ACHN (cell line): ENCODE measurements at regions not wholly inside any gene's neighbourhood (a gene's known extent, or its start where the extent isn't known, plus 50 kb on each side); places are given as distances from the start of the nearest gene placed in this dataset.
"Not testable (repeated sequence)": the region's sequence is repeated elsewhere in the genome, so short reads cannot be mapped to it uniquely, and the experiment has no call there.

Experiments
- DNase-seq: peaks from one replicate; pipeline ENCODE4 v3.0.0-alpha.2; 2015
- in situ Hi-C: cut with HindIII; loops from 2 replicates; pipeline ENCODE4 v1.10.0; 2017; ENCODE audit warnings: low sequenced_read_pairs, low pct_ligation_motif_present, low pct_unique_long_range_greater_than_20kb

GRCh38 chr5:44089424-44090144 is 299.6 kb downstream of the FGF10 start:
- in situ Hi-C loops: no loop called here
- DNase-seq: no peak

GRCh38 chr5:44085083-44085482 is 304.1 kb downstream of the FGF10 start:
- no peak for DNase-seq
- in situ Hi-C loops: no loop called here

GRCh38 chr5:44074547-44074946 is 314.7 kb downstream of the FGF10 start:
- in situ Hi-C loops, DNase-seq: not testable (repeated sequence)

- in situ Hi-C loops: no loop called here
- no peak for DNase-seq
Measured at GRCh38 chr5:44051591-44051990, 337.6 kb downstream of the FGF10 start.

GRCh38 chr5:44048276-44048984 is 340.8 kb downstream of the FGF10 start:
- DNase-seq: no peak
- in situ Hi-C loops: no loop called here

- no peak for DNase-seq
- in situ Hi-C loops: no loop called here
Measured at GRCh38 chr5:44046619-44047364, 342.4 kb downstream of the FGF10 start.

- in situ Hi-C loops, DNase-seq: not testable (repeated sequence)
Measured at GRCh38 chr5:44044549-44044948, 344.7 kb downstream of the FGF10 start.

- no peak for DNase-seq
- in situ Hi-C loops: no loop called here
Measured at GRCh38 chr5:44028226-44028625, 361.0 kb downstream of the FGF10 start.

GRCh38 chr5:44022622-44023021 is 366.6 kb downstream of the FGF10 start:
- in situ Hi-C loops: no loop called here
- no peak for DNase-seq

GRCh38 chr5:44011518-44011917 is 377.7 kb downstream of the FGF10 start:
- DNase-seq: no peak
- in situ Hi-C loops: no loop called here

- DNase-seq: no peak
- in situ Hi-C loops: no loop called here
Measured at GRCh38 chr5:44002381-44002901, 386.8 kb downstream of the FGF10 start.

- in situ Hi-C loops: no loop called here
- DNase-seq: no peak
Measured at GRCh38 chr5:44001675-44002380, 387.4 kb downstream of the FGF10 start.

- DNase-seq: no peak
- in situ Hi-C loops: no loop called here
Measured at GRCh38 chr5:44001236-44001635, 388.0 kb downstream of the FGF10 start.

- DNase-seq: no peak
- in situ Hi-C loops: no loop called here
Measured at GRCh38 chr5:43997647-43998272, 391.5 kb downstream of the FGF10 start.

GRCh38 chr5:43996221-43996620 is 393.0 kb downstream of the FGF10 start:
- in situ Hi-C loops: no loop called here
- no peak for DNase-seq

GRCh38 chr5:43994352-43994708 is 391.4 kb downstream of the NNT start:
- in situ Hi-C loops: no loop called here
- no peak for DNase-seq

- DNase-seq: no peak
Measured at GRCh38 chr5:43993634-43994351, 390.8 kb downstream of the NNT start.

GRCh38 chr5:43985411-43985810 is 382.4 kb downstream of the NNT start:
- no peak for DNase-seq
- in situ Hi-C loops: no loop called here

More at GRCh38 chr5:43993634-43994351, 390.8 kb downstream of the NNT start:
- in situ Hi-C loops: no loop called here
